HEK293T (cell line): ENCODE measurements at regions not wholly inside any gene's neighbourhood (a gene's known extent, or its start where the extent isn't known, plus 50 kb on each side); places are given as distances from the start of the nearest gene placed in this dataset.
"Not testable (repeated sequence)": the region's sequence is repeated elsewhere in the genome, so short reads cannot be mapped to it uniquely, and the experiment has no call there.

ENCODE experiments used
- CTCF ChIA-PET: fragments of 350-600 bp; formaldehyde crosslinking; extraction: SDS; loops from one replicate; lab custom pipeline; 2021; ENCODE audit warnings: antibody characterized with exemption, inconsistent platforms; lab: Yijun Ruan, JAX
- POLR2A ChIA-PET: fragments of 350-600 bp; formaldehyde crosslinking; extraction: SDS; loops from one replicate; lab custom pipeline; 2020; ENCODE audit warnings: antibody characterized with exemption, inconsistent platforms; lab: Yijun Ruan, JAX
- DNase-seq: peaks from one replicate; pipeline ENCODE4 v3.0.0; 2012; ENCODE audit warnings: mixed read lengths; ENCODE audit errors: extremely low spot score
- ARNT ChIP-seq: fragments of 450-650 bp; IDR thresholded peaks from 2 replicates; pipeline ENCODE4 v1.6.1; 2017; ENCODE audit warnings: mild to moderate bottlenecking
- BHLHE40 ChIP-seq: fragments of 450-650 bp; IDR thresholded peaks from 2 replicates; pipeline ENCODE4 v1.6.1; 2016; ENCODE audit warnings: mild to moderate bottlenecking, moderate library complexity, borderline replicate concordance
- CTBP1 ChIP-seq: fragments of 450-650 bp; IDR thresholded peaks from 2 replicates; pipeline ENCODE4 v1.6.1; 2016; ENCODE audit warnings: borderline replicate concordance
- ELF4 ChIP-seq: fragments of 450-650 bp; IDR thresholded peaks from 2 replicates; pipeline ENCODE4 v1.6.1; 2017; ENCODE audit warnings: antibody characterized with exemption
- FOXA1 ChIP-seq: fragments of 450-650 bp; IDR thresholded peaks from 2 replicates; pipeline ENCODE4 v1.6.1; 2016; ENCODE audit warnings: mild to moderate bottlenecking
- FOXK2 ChIP-seq: fragments of 450-650 bp; IDR thresholded peaks from 2 replicates; pipeline ENCODE4 v1.6.1; 2016; ENCODE audit warnings: mild to moderate bottlenecking
- FOXM1 ChIP-seq: fragments of 450-650 bp; IDR thresholded peaks from 2 replicates; pipeline ENCODE4 v1.6.1; 2017; ENCODE audit warnings: mild to moderate bottlenecking, borderline replicate concordance
- HDGF ChIP-seq: fragments of 450-650 bp; IDR thresholded peaks from 2 replicates; pipeline ENCODE4 v1.6.1; 2017; ENCODE audit warnings: antibody characterized with exemption, borderline replicate concordance
- L3MBTL2 ChIP-seq: fragments of 450-650 bp; conservative IDR thresholded peaks from 2 replicates; pipeline ENCODE4 v1.6.1; 2016; ENCODE audit warnings: mild to moderate bottlenecking
- LEF1 ChIP-seq: fragments of 450-650 bp; IDR thresholded peaks from 2 replicates; pipeline ENCODE4 v1.6.1; 2017; ENCODE audit warnings: mild to moderate bottlenecking, borderline replicate concordance
- NFRKB ChIP-seq: fragments of 450-650 bp; IDR thresholded peaks from 2 replicates; pipeline ENCODE4 v1.6.1; 2016; ENCODE audit warnings: mild to moderate bottlenecking, moderate library complexity
- SP1 ChIP-seq: fragments of 450-650 bp; IDR thresholded peaks from 2 replicates; pipeline ENCODE4 v1.6.1; 2017
- SUZ12 ChIP-seq: fragments of 450-650 bp; IDR thresholded peaks from 2 replicates; pipeline ENCODE4 v1.6.1; 2016; ENCODE audit warnings: mild to moderate bottlenecking
- TARDBP ChIP-seq: fragments of 450-650 bp; IDR thresholded peaks from 2 replicates; pipeline ENCODE4 v1.6.1; 2016
- ZNF384 ChIP-seq: fragments of 450-650 bp; IDR thresholded peaks from 2 replicates; pipeline ENCODE4 v1.6.1; 2016
- TF ChIP-seq, protein P1 (sequence below): fragments of 450-650 bp; IDR thresholded peaks from 2 replicates; pipeline ENCODE4 v1.6.1; 2016

- no peak for DNase-seq
- ChIA-PET CTCF (no interaction called here), POLR2A (no interaction called here)
- no peak for TF ChIP-seq FOXM1
- TF ChIP-seq SUZ12, result no peak
- TF ChIP-seq ARNT, result no peak
- TF ChIP-seq HDGF, result no peak
- no peak for TF ChIP-seq SP1
- TF ChIP-seq FOXK2, result no peak
- TF ChIP-seq FOXA1, result no peak
- TF ChIP-seq ELF4, result no peak
- no peak for TF ChIP-seq BHLHE40
- no peak for TF ChIP-seq CTBP1
- TF ChIP-seq, protein P1, sequence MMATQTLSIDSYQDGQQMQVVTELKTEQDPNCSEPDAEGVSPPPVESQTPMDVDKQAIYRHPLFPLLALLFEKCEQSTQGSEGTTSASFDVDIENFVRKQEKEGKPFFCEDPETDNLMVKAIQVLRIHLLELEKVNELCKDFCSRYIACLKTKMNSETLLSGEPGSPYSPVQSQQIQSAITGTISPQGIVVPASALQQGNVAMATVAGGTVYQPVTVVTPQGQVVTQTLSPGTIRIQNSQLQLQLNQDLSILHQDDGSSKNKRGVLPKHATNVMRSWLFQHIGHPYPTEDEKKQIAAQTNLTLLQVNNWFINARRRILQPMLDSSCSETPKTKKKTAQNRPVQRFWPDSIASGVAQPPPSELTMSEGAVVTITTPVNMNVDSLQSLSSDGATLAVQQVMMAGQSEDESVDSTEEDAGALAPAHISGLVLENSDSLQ, result no peak
- TF ChIP-seq NFRKB, result no peak
- no peak for TF ChIP-seq ZNF384
- TF ChIP-seq L3MBTL2, result no peak
- TF ChIP-seq TARDBP, result no peak
- no peak for TF ChIP-seq LEF1
Measured at GRCh38 chr10:124244256-124244877, 151.0 kb upstream of the CHST15 start.

- CTCF ChIA-PET, result no interaction called here
- POLR2A ChIA-PET, result no interaction called here
- TF ChIP-seq FOXA1 (no peak), CTBP1 (no peak), HDGF (no peak), SP1 (no peak), BHLHE40 (no peak), NFRKB (no peak), ELF4 (no peak), ZNF384 (no peak), ARNT (no peak), SUZ12 (no peak), TARDBP (no peak), LEF1 (no peak), FOXM1 (no peak), FOXK2 (no peak), L3MBTL2 (no peak)
- no peak for DNase-seq
Measured at GRCh38 chr10:124243702-124244121, 150.3 kb upstream of the CHST15 start.

- DNase-seq, result no peak
- CTCF ChIA-PET, result no interaction called here
- TF ChIP-seq, protein P1, result no peak
- no peak for TF ChIP-seq ZNF384
- no peak for TF ChIP-seq LEF1
- TF ChIP-seq FOXA1, result no peak
- TF ChIP-seq BHLHE40, result no peak
- TF ChIP-seq CTBP1, result no peak
- no peak for TF ChIP-seq SP1
- no peak for TF ChIP-seq NFRKB
- no peak for TF ChIP-seq ARNT
- TF ChIP-seq FOXK2, result no peak
- no peak for TF ChIP-seq HDGF
- no peak for TF ChIP-seq ELF4
- TF ChIP-seq FOXM1, result no peak
- no peak for TF ChIP-seq TARDBP
- no peak for TF ChIP-seq SUZ12
- no peak for TF ChIP-seq L3MBTL2
- POLR2A ChIA-PET, result no interaction called here
Measured at GRCh38 chr10:124242791-124243190, 149.4 kb upstream of the CHST15 start.

DNA sequence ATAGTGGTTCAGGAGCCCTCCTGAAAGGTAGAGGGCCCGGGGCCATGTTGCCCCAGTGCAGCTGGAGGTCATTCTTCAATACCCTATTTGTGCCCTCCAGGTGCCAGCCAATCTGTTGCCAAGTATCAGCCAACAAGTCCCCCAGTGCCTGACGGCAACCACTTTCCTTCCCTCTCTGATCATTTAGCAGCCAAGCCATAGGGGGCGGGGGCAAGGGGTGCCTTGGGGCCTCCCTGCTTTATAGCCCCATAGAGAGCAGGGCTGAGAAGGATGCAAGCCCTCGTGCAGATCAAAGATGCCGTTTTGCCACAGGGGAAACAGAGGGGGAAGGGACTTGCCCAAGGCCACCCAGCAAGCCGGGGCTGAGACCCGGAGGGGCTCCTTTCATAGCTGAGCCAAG lies 149.0 kb upstream of the CHST15 start:
- DNase-seq, result no peak
- CTCF ChIA-PET, result no interaction called here
- POLR2A ChIA-PET, result no interaction called here
- TF ChIP-seq SUZ12 (no peak), SP1 (no peak), BHLHE40 (no peak), NFRKB (no peak), HDGF (no peak), ARNT (no peak), FOXA1 (no peak), ELF4 (no peak), LEF1 (no peak), CTBP1 (no peak), TARDBP (no peak), ZNF384 (no peak), L3MBTL2 (no peak), FOXK2 (no peak), FOXM1 (no peak)
- TF ChIP-seq, protein P1, result no peak

DNA sequence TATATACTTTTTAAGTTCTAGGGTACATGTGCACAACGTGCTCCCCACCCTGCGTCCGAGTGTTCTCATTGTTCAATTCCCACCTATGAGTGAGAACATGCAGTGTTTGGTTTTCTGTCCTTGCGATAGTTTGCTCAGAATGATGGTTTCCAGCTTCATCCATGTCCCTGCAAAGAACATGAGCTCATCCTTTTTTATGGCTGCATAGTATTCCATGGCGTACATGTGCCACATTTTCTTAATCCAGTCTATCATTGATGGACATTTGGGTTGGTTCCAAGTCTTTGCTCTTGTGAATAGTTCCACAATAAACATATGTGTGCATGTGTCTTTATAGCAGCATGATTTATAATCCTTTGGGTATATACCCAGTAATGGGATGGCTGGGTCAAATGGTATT lies 148.1 kb upstream of the CHST15 start:
- CTCF ChIA-PET, DNase-seq, POLR2A ChIA-PET: not testable (repeated sequence)

DNA sequence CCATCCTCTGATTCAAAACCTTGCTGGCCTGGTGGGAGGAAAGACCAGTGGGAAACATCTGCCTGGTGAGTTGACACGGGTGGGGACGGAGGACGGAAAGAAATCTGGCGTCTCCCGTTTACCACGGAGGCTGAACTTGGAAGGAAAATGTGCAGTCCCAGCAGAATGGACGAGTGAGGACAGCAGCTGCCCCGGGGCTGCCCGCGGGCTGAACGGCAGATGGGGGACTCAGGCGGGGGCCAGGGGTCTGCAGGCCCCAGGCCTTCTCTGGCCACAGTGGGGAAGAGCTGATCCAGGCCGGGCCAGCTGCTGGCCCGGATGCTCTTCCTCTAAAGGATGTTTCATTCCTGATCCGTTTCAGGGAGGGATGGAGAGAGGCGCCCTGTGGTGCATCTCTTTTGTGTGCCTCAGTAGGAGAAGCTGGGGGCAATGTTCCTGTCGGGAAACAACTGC lies 147.5 kb upstream of the CHST15 start:
- TF ChIP-seq L3MBTL2, result no peak
- TF ChIP-seq, protein P1, result no peak
- no peak for TF ChIP-seq SUZ12
- no peak for TF ChIP-seq SP1
- TF ChIP-seq ARNT, result no peak
- no peak for TF ChIP-seq FOXA1
- TF ChIP-seq FOXM1, result no peak
- TF ChIP-seq NFRKB, result no peak
- no peak for TF ChIP-seq LEF1
- no peak for TF ChIP-seq CTBP1
- TF ChIP-seq ELF4, result no peak
- TF ChIP-seq HDGF, result no peak
- no peak for TF ChIP-seq ZNF384
- no peak for TF ChIP-seq FOXK2
- TF ChIP-seq TARDBP, result no peak
- TF ChIP-seq BHLHE40, result no peak
- ChIA-PET POLR2A (no interaction called here), CTCF (no interaction called here)
- no peak for DNase-seq
